ENCODE measurements at regions not wholly inside any gene's neighbourhood (a gene's known extent, or its start where the extent isn't known, plus 50 kb on each side); places are given as distances from the start of the nearest gene placed in this dataset.

DNA sequence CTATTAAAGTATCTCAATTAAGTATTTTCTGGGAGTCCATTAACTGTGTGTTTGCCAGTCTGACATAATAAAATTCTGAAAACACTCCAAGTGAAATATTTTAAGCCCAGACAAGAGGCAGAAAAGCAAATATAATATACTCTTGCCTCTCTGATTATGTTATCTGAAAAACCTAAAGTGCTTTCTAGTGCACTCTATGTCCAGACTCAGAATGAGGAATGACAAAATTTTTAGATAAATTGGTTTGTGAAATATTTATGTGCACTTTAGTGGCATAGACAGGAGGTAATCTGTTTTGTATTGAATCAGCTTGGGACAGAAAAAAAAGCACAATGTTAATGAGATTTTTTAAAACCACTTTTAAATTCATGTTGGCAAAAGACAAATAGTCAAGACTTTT, 508.2 kb upstream of the SUCLG2 start:
- DNase-seq = no peak
- Mint-ChIP-seq H3K4me3 (no peak overlapping the region), H3K27ac (no peak overlapping the region)

GRCh38 chr3:68151359-68151758, 496.9 kb upstream of the SUCLG2 start:
- Mint-ChIP-seq H3K9me3 (peaks cover 0 to 5% (median 0%) of the 10 kb centered on the region in 7 donors), H3K4me1 (no peaks in the 10 kb centered on the region), H3K27ac (no peak overlapping the region), H3K36me3 (no peaks in the 10 kb centered on the region), H3K4me3 (no peak overlapping the region), H3K27me3 (no peaks in the 10 kb centered on the region)
- no peak for DNase-seq
- ATAC-seq (ENCODE audit: low read depth in 2 of 2) = no peak

More for the DNA sequence above, 508.2 kb upstream of the SUCLG2 start:
- H3K4me1 Mint-ChIP-seq = no peaks in the 10 kb centered on the region
- ATAC-seq (ENCODE audit: low read depth in 2 of 2) = no peak
- H3K36me3 Mint-ChIP-seq = no peaks in the 10 kb centered on the region
- H3K9me3 Mint-ChIP-seq = no peaks in the 10 kb centered on the region
- H3K27me3 Mint-ChIP-seq = no peaks in the 10 kb centered on the region

DNA sequence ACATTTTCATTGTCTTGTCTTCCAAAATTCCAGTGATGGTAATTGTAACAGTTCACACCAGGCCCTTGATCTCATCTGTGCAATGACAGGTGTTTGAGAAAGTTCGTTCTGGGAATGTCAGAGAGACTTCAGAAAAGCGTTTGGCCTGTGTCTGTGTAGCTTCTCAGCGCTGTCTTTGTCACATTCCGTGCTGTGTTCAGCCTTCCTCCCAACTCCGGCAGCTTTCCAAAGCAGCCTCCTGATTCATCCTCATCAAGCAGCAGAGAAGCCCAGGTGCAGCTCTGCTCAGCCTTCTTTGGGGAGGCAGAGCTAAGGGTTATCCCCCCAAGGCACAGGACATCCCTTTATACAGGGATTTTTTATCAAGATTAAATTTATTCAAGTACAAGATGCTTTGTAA, 494.0 kb upstream of the SUCLG2 start:
- no peak overlapping the region for H3K4me3 Mint-ChIP-seq

GRCh38 chr3:68142441-68142840, 488.0 kb upstream of the SUCLG2 start:
- DNase-seq (no peak), ATAC-seq (ENCODE audit: low read depth in 2 of 2) (no peak)
- peaks cover 0 to 2% (median 0%) of the 10 kb centered on the region in 7 donors for H3K9me3 Mint-ChIP-seq
- H3K4me1 Mint-ChIP-seq = no peaks in the 10 kb centered on the region
- no peak overlapping the region for H3K4me3 Mint-ChIP-seq
- H3K27me3 Mint-ChIP-seq = no peaks in the 10 kb centered on the region
- no peak overlapping the region for H3K27ac Mint-ChIP-seq
- no peaks in the 10 kb centered on the region for H3K36me3 Mint-ChIP-seq

More for the DNA sequence above, 494.0 kb upstream of the SUCLG2 start:
- ATAC-seq (ENCODE audit: low read depth in 2 of 2) (no peak), DNase-seq (no peak)
- Mint-ChIP-seq H3K4me1 (no peaks in the 10 kb centered on the region), H3K27ac (no peak overlapping the region), H3K36me3 (no peaks in the 10 kb centered on the region), H3K9me3 (peaks cover 0 to 5% (median 0%) of the 10 kb centered on the region in 7 donors), H3K27me3 (no peaks in the 10 kb centered on the region)

DNA sequence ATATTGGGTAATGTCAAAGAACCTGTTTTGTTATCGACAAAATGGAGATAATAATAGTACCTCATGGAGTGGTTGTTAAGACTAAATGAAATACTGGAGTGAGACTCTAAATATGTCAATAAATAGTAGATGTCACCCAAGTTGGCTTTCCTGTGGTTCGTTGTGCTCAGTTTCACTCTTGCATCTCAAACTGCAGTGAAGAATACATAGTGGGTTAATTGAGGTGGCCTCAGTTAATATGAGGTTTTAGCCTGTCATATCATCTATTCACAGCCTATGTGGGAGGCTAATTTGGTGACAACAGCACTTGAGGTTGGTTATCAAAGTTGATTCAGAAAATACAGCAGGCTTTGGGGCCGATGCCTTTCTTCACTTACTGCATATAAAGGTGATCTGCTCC, 485.5 kb upstream of the SUCLG2 start:
- no peaks in the 10 kb centered on the region for H3K27me3 Mint-ChIP-seq
- peaks cover 0 to 2% (median 0%) of the 10 kb centered on the region in 7 donors for H3K9me3 Mint-ChIP-seq
- ATAC-seq (ENCODE audit: low read depth in 2 of 2) (no peak), DNase-seq (no peak)
- H3K36me3 Mint-ChIP-seq = no peaks in the 10 kb centered on the region
- H3K4me3 Mint-ChIP-seq = no peak overlapping the region
- H3K27ac Mint-ChIP-seq = no peak overlapping the region
- no peaks in the 10 kb centered on the region for H3K4me1 Mint-ChIP-seq

DNA sequence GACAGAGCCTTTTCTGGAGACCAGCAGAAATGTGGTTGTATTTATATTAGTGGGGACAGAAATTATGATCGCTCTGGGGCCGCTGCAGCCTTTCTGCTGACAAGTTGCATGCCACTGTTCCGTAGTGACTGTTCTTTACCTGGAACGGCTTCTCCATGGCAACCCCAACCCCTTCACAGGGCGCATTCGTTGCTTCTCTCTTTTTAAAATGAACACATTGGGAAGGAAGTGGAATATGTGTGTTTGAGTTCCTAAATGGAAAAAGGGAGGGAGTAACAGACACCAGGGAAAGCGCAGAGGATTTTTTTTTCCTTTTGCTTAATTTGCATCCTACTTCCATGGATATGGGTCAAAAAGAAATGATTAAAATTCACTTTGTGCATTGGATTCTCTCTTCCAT, 482.0 kb upstream of the SUCLG2 start:
- Mint-ChIP-seq H3K4me3 (no peak overlapping the region), H3K27ac (no peak overlapping the region), H3K36me3 (no peaks in the 10 kb centered on the region), H3K4me1 (no peaks in the 10 kb centered on the region), H3K9me3 (peaks cover 0 to 14% (median 8%) of the 10 kb centered on the region in 7 donors), H3K27me3 (peaks cover 0 to 4% (median 0%) of the 10 kb centered on the region in 3 donors)
- ATAC-seq (ENCODE audit: low read depth in 2 of 2) = no peak
- no peak for DNase-seq

DNA sequence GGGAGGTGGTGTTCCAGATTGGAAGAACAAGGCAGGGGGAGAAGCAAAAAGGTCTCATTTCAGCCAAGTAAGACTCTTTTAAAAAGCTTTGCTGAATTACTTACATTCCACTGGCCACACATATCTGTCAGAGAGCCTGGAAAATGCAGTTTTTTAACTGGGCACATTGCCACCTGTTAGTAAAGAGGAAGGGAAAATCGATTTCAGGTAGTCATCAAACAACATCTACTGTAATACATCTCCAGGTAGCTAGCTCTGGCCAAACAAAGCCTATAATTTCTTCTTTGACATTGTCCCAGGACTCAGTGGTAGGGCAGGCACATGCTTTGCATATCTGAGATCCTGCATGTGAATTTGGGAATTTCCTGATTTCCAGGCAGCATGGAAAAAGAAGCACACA, 480.7 kb upstream of the SUCLG2 start:
- peaks cover 4 to 8% (median 6%) of the 10 kb centered on the region in 3 donors for H3K27me3 Mint-ChIP-seq
- peaks cover 0 to 8% of the 10 kb centered on the region in 2 donors for H3K36me3 Mint-ChIP-seq
- H3K9me3 Mint-ChIP-seq = peaks cover 3 to 21% (median 11%) of the 10 kb centered on the region in 7 donors
- no peak overlapping the region for H3K4me3 Mint-ChIP-seq
- ATAC-seq (ENCODE audit: low read depth in 2 of 2) (no peak), DNase-seq (no peak)
- no peak overlapping the region for H3K27ac Mint-ChIP-seq
- no peaks in the 10 kb centered on the region for H3K4me1 Mint-ChIP-seq

- peaks cover 5 to 21% (median 11%) of the 10 kb centered on the region in 7 donors for H3K9me3 Mint-ChIP-seq
- H3K27ac Mint-ChIP-seq = no peak overlapping the region
- H3K4me3 Mint-ChIP-seq = no peak overlapping the region
- peaks cover 0 to 8% of the 10 kb centered on the region in 2 donors for H3K36me3 Mint-ChIP-seq
- no peaks in the 10 kb centered on the region for H3K4me1 Mint-ChIP-seq
- peaks cover 6 to 8% (median 7%) of the 10 kb centered on the region in 3 donors for H3K27me3 Mint-ChIP-seq
- DNase-seq (no peak), ATAC-seq (ENCODE audit: low read depth in 2 of 2) (no peak)
Observed at GRCh38 chr3:68129065-68129464, 474.7 kb upstream of the SUCLG2 start.

GRCh38 chr3:68123231-68123630, 468.8 kb upstream of the SUCLG2 start:
- H3K9me3 Mint-ChIP-seq = peaks cover 0 to 12% (median 3%) of the 10 kb centered on the region in 7 donors
- peaks cover 0 to 5% (median 0%) of the 10 kb centered on the region in 3 donors for H3K27me3 Mint-ChIP-seq
- H3K4me3 Mint-ChIP-seq = no peak overlapping the region
- H3K36me3 Mint-ChIP-seq = no peaks in the 10 kb centered on the region
- no peaks in the 10 kb centered on the region for H3K4me1 Mint-ChIP-seq
- no peak overlapping the region for H3K27ac Mint-ChIP-seq
- ATAC-seq (ENCODE audit: low read depth in 2 of 2) (no peak), DNase-seq (no peak)

DNA sequence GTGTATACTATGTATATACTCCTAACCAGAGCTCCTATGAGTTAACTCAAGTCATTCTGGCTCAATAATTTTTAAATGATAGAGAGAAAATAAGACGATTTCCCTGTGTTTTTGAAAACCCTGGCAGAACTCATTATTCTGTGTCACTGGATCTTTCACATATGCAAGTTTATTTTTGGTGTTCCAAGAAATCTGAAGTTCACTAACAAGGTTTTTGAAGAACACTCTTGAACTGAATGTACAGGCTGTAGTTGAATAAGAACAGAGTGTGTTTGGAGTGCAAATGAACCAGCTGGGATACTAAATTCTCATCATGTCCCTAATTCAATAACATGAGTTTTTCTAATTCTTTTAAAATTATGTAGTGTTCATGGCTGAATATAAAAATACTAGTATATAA, 466.9 kb upstream of the SUCLG2 start:
- Mint-ChIP-seq H3K27me3 (peaks cover 0 to 5% (median 0%) of the 10 kb centered on the region in 3 donors), H3K4me3 (no peak overlapping the region), H3K36me3 (no peaks in the 10 kb centered on the region), H3K9me3 (peaks cover 1 to 8% (median 4%) of the 10 kb centered on the region in 7 donors), H3K4me1 (no peaks in the 10 kb centered on the region), H3K27ac (no peak overlapping the region)
- no peak for DNase-seq
- ATAC-seq (ENCODE audit: low read depth in 2 of 2) = no peak

- peak overlapping the region in 1 of 8 donors; percentile 52 for H3K4me3 Mint-ChIP-seq
- peaks cover 0 to 9% (median 4%) of the 10 kb centered on the region in 7 donors for H3K9me3 Mint-ChIP-seq
- no peak for DNase-seq
- H3K36me3 Mint-ChIP-seq = no peaks in the 10 kb centered on the region
- H3K4me1 Mint-ChIP-seq = no peaks in the 10 kb centered on the region
- no peak for ATAC-seq (ENCODE audit: low read depth in 2 of 2)
- no peak overlapping the region for H3K27ac Mint-ChIP-seq
- no peaks in the 10 kb centered on the region for H3K27me3 Mint-ChIP-seq
Observed at GRCh38 chr3:68116580-68116979, 462.2 kb upstream of the SUCLG2 start.

DNA sequence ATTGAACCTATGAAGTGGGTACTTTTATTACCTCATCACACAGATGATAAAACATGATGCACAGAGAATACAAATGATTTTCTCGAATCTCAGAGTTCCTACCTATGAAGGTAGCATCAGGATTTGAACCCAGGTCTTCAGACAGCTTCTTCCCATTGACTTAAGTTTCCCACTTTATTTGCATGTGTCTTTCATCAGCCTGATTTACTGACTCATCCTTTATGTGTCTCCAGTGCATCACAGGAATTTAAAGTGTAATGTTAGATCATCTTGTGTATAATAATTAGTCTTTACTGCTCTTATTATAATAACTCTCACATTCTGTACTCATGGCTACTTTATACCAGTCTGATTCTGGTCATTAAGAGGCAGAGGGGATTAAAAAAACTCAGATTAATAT, 449.4 kb upstream of the SUCLG2 start:
- Mint-ChIP-seq H3K9me3 (peaks cover 0 to 17% (median 4%) of the 10 kb centered on the region in 7 donors), H3K36me3 (no peaks in the 10 kb centered on the region), H3K27me3 (peaks cover 0 to 4% (median 0%) of the 10 kb centered on the region in 3 donors), H3K4me1 (no peaks in the 10 kb centered on the region), H3K4me3 (no peak overlapping the region), H3K27ac (no peak overlapping the region)
- ATAC-seq (ENCODE audit: low read depth in 2 of 2) (no peak), DNase-seq (no peak)

DNA sequence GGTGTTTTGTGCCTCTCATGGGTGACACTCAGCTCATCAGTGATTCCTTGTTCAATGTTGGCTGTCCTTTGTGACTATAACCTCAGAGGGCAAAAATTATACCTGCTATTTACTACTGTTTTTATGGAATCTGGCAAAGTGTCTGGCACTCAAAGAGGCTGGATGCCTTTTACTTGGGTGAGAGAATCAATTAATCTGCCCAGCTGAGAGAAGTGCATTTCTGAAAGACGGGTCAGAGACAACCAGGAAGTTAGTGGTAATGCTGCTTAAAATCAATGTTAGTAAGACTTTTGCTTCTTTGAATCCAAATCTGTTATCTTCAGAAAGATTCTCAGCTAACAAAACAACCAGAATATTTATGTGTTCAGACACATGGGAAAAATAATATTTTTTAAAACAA, 436.2 kb upstream of the SUCLG2 start:
- no peaks in the 10 kb centered on the region for H3K4me1 Mint-ChIP-seq
- H3K9me3 Mint-ChIP-seq = peaks cover 0 to 2% (median 0%) of the 10 kb centered on the region in 7 donors
- no peak overlapping the region for H3K27ac Mint-ChIP-seq
- no peaks in the 10 kb centered on the region for H3K27me3 Mint-ChIP-seq
- DNase-seq (no peak), ATAC-seq (ENCODE audit: low read depth in 2 of 2) (no peak)
- H3K4me3 Mint-ChIP-seq = no peak overlapping the region
- H3K36me3 Mint-ChIP-seq = no peaks in the 10 kb centered on the region

- Mint-ChIP-seq H3K4me1 (no peaks in the 10 kb centered on the region), H3K4me3 (no peak overlapping the region), H3K27ac (no peak overlapping the region)
Observed at GRCh38 chr3:68089572-68090011, 435.2 kb upstream of the SUCLG2 start.

GRCh38 chr3:68088636-68089035, 434.2 kb upstream of the SUCLG2 start:
- Mint-ChIP-seq H3K4me1 (no peaks in the 10 kb centered on the region), H3K4me3 (no peak overlapping the region), H3K27ac (no peak overlapping the region), H3K27me3 (no peaks in the 10 kb centered on the region), H3K9me3 (peaks cover 0 to 4% (median 0%) of the 10 kb centered on the region in 7 donors), H3K36me3 (no peaks in the 10 kb centered on the region)
- DNase-seq = no peak
- ATAC-seq (ENCODE audit: low read depth in 2 of 2) = no peak

More at GRCh38 chr3:68089572-68090011, 435.2 kb upstream of the SUCLG2 start:
- Mint-ChIP-seq H3K27me3 (no peaks in the 10 kb centered on the region), H3K36me3 (no peaks in the 10 kb centered on the region), H3K9me3 (peaks cover 0 to 4% (median 0%) of the 10 kb centered on the region in 7 donors)
- ATAC-seq (ENCODE audit: low read depth in 2 of 2) (no peak), DNase-seq (no peak)
